Ramos (cell line): ENCODE measurements at regions not wholly inside any gene's neighbourhood (a gene's known extent, or its start where the extent isn't known, plus 50 kb on each side); places are given as distances from the start of the nearest gene placed in this dataset.
"Not testable (repeated sequence)": the region's sequence is repeated elsewhere in the genome, so short reads cannot be mapped to it uniquely, and the experiment has no call there.

Experiments
- in situ Hi-C: fragments of 300-500 bp; cut with MboI; formaldehyde crosslinking; loops from one replicate; pipeline ENCODE4 v1.14.3; 2022; ENCODE audit warnings: low sequenced_read_pairs; ENCODE audit not compliant: unreplicated experiment

DNA sequence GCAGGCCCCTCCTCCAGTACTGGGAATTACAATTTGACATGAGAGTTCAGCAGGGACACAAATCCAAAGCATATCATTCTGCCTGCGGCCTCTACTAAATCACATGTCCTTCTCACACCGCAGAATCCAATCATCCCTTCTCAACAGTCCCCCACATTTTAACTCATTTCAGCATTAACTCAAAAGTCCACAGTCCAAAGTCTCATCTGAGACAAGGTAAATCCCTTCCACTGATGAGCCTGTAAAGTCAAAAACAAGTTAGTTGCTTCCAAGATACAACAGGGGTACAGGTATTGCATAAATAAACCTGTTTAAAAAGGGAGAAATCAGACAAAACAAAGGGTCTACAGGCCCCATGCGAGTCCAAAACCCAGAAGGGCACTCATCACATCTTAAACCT, 64.0 kb downstream of the EBNA1BP2 start:
- in situ Hi-C loops, result no loop called here

- in situ Hi-C loops, result no loop called here
Observed at GRCh38 chr1:43107664-43108063, 64.4 kb downstream of the EBNA1BP2 start.

DNA sequence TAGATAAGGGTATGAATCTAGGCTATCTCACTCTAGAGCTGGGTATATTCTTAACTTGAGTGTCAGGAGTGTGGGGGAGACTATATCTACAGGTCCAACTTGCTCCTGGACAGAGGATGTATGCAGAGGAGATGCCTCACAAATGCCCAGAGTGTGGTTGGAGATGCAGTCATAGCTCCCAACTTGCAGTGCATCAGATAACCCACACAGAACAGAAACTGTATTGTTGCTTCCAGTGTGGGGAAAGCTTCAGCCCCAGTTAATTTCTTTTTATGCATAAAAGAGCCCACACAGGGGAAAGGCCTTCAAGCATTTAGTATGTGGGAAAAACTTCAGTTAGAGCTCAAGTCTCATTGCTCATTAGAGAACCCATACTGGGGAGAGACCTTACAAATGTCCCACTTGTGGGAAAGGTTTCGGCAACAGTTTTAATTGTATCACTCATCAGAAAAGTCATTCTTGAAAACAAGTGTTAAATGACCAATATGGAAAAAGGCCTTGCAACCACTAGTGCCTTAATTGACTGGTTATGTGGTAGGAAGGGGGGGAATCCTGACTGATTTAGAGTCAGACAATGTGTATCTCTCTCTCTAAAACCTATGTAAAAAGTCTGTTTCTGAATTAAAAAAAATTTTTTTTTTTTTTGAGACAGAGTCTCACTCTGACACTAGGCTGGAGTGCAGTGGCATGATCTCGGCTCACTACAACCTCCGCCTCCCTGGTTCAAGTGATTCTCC, 67.9 kb downstream of the EBNA1BP2 start:
- in situ Hi-C loops, result no loop called here

- in situ Hi-C loops, result no loop called here
Observed at GRCh38 chr1:43101061-43101460, 71.0 kb downstream of the EBNA1BP2 start.

DNA sequence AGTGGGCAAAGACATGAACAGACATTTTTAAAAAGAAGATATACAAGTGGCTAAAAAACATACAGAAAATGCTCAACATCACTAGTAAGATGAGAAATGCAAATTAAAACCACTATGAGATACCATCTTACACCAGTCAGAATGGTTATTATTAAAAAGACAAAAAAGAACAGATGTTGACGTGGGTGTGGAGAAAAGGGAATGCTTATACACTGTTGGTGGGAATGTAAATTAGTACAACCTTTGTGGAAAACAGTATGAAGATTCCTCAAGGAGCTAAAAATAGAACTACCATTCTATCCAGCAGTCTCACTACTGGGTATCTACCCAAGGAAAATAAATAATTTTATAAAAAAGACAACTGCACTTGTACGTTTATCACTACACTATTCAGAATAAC, 73.9 kb downstream of the EBNA1BP2 start:
- in situ Hi-C loops, result no loop called here

DNA sequence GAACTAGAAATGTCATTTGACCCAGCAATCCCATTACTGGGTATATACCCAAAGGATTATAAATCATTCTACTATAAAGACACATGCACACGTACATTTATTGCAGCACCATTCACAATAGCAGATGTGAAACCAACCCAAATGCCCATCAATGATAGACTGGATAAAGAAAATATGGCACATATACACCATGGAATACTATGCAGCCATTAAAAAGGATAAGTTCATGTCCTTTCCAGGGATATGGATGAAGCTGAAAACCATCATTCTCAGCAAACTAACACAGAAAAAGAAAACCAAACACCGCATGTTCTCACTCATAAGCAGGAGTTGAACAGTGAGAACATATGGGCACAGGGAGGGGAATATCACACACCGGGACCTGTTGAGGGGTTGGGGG, 75.6 kb downstream of the EBNA1BP2 start:
- in situ Hi-C loops, result not testable (repeated sequence)

- in situ Hi-C loops, result not testable (repeated sequence)
Observed at GRCh38 chr1:43090812-43091211, 81.3 kb downstream of the EBNA1BP2 start.

GRCh38 chr1:43090157-43090556, 81.9 kb downstream of the EBNA1BP2 start:
- in situ Hi-C loops, result not testable (repeated sequence)

GRCh38 chr1:43083375-43083891, 88.7 kb downstream of the EBNA1BP2 start:
- in situ Hi-C loops, result no loop called here

- in situ Hi-C loops, result no loop called here
Observed at GRCh38 chr1:43082740-43083139, 89.3 kb downstream of the EBNA1BP2 start.

GRCh38 chr1:43077273-43077672, 94.8 kb downstream of the EBNA1BP2 start:
- in situ Hi-C loops, result loop anchor here (10.0 kb wide), 1 partner anchor 302 kb away; no protein-coding TSS in a partner anchor

- in situ Hi-C loops, result loop anchor here (5.0 to 10.0 kb wide), 2 partner anchors 152 to 300 kb away; no protein-coding TSS in a partner anchor
Observed at GRCh38 chr1:43074709-43075108, 97.4 kb downstream of the EBNA1BP2 start.

DNA sequence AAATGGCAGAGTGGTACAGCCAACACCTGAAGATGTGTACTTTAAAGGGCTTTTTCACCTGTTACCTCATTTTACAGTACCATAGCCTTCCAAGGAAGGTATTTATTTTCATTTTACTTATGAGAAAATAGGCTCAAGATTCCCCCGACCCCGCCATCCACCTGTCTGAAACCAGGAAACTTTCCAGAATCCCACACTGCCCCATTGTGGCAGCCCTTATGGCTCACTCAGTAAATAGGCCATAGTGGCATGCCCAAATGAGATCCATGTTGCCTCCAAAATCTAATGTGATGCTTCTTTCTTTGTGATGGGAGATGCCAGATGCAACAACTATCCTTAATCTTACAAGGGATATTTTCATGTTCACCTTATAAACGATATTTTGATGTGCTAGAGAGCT, 97.8 kb downstream of the EBNA1BP2 start:
- in situ Hi-C loops, result loop anchor here (5.0 to 10.0 kb wide), 2 partner anchors 152 to 299 kb away; no protein-coding TSS in a partner anchor

DNA sequence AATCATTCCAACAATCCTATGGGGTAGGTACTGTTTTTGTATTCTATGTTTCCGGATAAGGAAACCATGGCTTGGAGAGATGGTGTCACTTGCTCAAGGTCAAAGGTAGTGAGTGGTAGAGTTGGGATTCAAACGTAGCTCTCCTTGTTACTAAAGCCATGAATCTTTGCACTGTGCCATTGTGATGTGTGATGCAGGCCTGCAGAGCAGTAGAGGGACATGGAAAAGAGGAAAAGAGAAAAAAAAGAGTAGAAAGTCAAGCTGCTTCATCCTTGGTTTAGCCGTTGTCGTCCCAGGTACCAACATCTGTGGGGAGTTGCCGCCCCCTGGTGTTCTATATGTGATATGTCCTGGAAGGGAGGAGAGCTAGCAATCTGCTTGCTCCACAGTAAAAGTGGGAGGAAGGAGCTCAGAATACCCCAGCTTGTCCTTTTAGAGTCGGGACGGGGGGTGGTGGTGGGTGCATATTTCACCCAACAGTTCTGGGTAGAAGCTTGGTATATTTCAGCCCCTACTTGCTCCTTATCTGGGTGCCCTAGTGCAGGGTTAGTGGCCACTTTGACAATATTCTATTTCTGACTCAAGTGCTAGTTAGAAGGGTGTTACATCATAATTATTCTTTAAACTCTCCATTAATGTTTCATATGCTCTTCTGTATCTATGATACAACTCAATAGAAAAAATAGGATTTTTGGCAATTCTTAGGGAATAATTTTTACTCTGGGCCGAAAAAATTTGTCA, 98.4 kb downstream of the EBNA1BP2 start:
- in situ Hi-C loops, result loop anchor here (5.0 to 10.0 kb wide), 2 partner anchors 151 to 299 kb away; no protein-coding TSS in a partner anchor

DNA sequence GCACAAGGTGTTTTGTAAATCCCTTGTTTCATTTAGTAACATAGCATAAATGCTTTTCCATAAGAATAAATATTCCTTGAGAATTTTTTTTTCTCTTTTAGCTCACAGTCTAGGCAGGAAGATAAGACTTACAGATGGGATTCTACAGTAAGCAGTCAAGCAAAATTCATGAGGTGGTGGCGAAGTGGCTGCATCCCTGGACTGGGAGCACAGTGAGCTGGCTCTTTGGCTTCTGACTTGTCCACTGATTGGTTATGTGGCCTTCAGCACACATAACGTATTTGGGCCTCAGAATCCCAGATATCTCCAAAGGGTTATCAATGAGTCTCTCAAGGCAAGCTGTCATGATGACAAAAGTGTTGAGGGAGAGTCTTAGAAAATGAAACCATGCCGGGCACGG, 99.8 kb downstream of the EBNA1BP2 start:
- in situ Hi-C loops, result loop anchor here (5.0 to 10.0 kb wide), 2 partner anchors 150 to 298 kb away; no protein-coding TSS in a partner anchor

DNA sequence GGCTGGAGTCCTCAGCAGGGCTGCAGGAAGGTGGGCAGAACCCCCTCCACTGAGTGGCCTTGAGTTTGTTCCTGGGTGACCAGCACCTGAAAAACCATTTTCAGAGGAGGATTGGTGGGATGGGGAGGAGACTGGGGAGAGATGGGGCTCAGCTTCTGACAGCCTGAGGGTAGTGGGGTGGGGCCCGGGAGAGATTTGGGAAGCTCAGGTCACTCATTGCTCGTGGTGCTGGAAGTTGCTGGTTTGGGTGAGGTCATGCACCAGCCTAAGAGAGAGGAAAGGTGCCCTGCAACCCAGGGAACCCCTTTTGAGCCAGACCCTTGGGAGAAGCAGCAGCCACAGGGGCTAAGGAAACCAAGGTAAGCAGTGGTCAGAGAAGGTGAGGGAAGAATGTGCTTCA, 100.8 kb downstream of the EBNA1BP2 start:
- in situ Hi-C loops, result loop anchor here (5.0 to 10.0 kb wide), 2 partner anchors 149 to 296 kb away; no protein-coding TSS in a partner anchor

DNA sequence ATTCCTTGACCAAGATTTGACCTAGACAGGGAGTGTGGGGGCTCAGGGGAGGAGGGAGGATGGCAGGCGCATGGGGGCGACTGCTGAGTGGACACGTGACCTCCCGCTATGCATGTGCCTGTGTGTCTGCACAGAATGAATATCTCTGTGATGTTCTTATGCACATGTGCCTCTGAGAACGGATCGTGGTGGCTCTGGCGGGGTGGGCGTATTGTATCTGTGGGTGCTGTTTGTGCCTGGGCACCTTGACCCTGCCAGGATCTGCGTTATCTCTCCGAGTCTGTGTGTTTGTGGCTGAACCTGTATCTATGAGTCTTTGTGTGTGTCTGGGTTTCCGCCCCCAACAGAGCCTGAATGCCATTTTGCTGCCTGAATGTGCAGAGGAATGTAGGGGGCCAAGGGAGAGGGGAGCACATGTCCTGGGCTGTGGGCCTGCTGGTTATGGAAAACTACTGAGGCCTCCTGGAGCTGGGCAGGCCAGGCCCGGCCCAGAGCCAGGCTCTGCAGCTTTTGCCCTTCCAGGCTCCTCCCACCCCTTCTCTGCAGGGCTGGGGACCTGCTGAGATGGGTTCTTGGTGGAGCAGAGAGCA, 102.5 kb downstream of the EBNA1BP2 start:
- in situ Hi-C loops, result loop anchor here (5.0 to 10.0 kb wide), 2 partner anchors 147 to 295 kb away; no protein-coding TSS in a partner anchor

- in situ Hi-C loops, result no loop called here
Observed at GRCh38 chr1:43068911-43069310, 103.2 kb downstream of the EBNA1BP2 start.

GRCh38 chr1:43067977-43068751, 103.9 kb downstream of the EBNA1BP2 start:
- in situ Hi-C loops, result no loop called here

GRCh38 chr1:43067233-43067745, 104.8 kb downstream of the EBNA1BP2 start:
- in situ Hi-C loops, result no loop called here
